Neuron (in vitro differentiated cells): ENCODE measurements at regions not wholly inside any gene's neighbourhood (a gene's known extent, or its start where the extent isn't known, plus 50 kb on each side); places are given as distances from the start of the nearest gene placed in this dataset.

ENCODE experiments used
- H2AFZ ChIP-seq: one replicate; pipeline ENCODE4 v1.6.1; 2013; ENCODE audit warnings: low read depth, mild to moderate bottlenecking, inconsistent platforms, low read length, moderate library complexity
- H3K27me3 ChIP-seq: one replicate; pipeline ENCODE4 v1.6.1; 2013; ENCODE audit warnings: low read length; ENCODE audit not compliant: insufficient read depth
- H3K36me3 ChIP-seq: one replicate; pipeline ENCODE4 v1.6.1; 2013; ENCODE audit warnings: low read length; ENCODE audit not compliant: insufficient read depth
- H3K4me1 ChIP-seq: one replicate; pipeline ENCODE4 v1.6.1; 2013; ENCODE audit warnings: low read length; ENCODE audit not compliant: insufficient read depth
- H3K4me3 ChIP-seq: 2 replicates; pipeline ENCODE4 v1.5.1; 2013; ENCODE audit warnings: mild to moderate bottlenecking, low read length, moderate library complexity
- H3K9me3 ChIP-seq: one replicate; pipeline ENCODE4 v1.6.1; 2013; ENCODE audit warnings: low read length

DNA sequence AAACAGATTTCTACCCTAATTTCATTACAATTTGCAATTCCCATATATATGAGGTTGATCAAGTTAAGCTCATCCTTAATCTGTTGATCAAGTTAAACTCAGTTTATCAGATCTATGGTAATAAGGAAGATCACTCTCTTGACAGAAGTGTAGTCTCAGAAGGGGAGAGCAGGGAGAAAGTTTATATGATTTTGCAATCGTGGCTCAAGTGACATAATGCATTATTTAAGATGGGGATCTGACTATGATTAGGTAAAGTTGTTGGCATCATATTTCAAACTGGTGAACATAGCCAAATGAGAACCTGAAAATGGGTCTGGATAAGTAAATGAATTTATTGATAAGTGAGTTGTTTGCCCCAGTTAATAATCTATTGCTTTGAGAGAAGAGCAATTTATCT, 995.3 kb downstream of the OTOL1 start:
- no peak overlapping the region for H3K4me3 ChIP-seq
- no peaks in the 10 kb centered on the region for H3K9me3 ChIP-seq
- H3K36me3 ChIP-seq = no peaks in the 10 kb centered on the region
- H3K4me1 ChIP-seq = peaks cover 9% of the 10 kb centered on the region
- H2AFZ ChIP-seq = no peak overlapping the region
- no peaks in the 10 kb centered on the region for H3K27me3 ChIP-seq

DNA sequence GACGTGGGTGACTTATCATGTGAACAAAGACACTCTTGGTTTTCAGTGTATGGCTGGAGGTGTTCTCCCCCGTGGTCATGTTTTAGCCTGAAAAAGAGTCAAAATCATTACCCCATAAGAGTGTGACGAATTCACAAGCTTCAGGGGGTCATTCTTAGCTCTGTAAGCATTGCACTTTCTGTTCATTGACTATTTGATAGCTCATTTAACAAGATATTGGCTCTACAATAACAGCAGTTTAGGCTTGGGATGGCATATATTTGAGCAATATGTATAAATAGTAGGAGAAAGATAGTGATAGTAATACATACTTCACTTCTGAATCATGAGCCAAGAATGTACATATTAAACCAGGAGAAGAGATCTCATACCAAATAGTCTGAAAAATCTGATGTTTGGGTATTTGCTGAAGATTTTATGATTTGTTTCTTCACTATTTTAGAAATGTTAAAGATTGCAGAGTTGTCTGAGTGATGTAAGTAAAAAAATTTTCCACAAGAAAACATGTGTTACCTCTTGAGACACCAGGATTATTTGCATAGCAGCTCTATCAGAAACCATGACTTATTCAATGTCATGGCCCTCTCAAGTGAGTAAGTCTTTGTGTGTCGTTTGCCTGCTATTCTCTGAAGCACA, 996.0 kb downstream of the OTOL1 start:
- H3K4me1 ChIP-seq = peaks cover 9% of the 10 kb centered on the region
- no peaks in the 10 kb centered on the region for H3K9me3 ChIP-seq
- no peak overlapping the region for H3K4me3 ChIP-seq
- H3K27me3 ChIP-seq = no peaks in the 10 kb centered on the region
- no peak overlapping the region for H2AFZ ChIP-seq
- H3K36me3 ChIP-seq = no peaks in the 10 kb centered on the region

GRCh38 chr3:162498626-162499025, 1002.0 kb downstream of the OTOL1 start:
- Histone ChIP-seq H3K27me3 (no peaks in the 10 kb centered on the region), H3K36me3 (no peaks in the 10 kb centered on the region), H3K4me1 (no peaks in the 10 kb centered on the region), H2AFZ (no peak overlapping the region), H3K4me3 (no peak overlapping the region), H3K9me3 (no peaks in the 10 kb centered on the region)

DNA sequence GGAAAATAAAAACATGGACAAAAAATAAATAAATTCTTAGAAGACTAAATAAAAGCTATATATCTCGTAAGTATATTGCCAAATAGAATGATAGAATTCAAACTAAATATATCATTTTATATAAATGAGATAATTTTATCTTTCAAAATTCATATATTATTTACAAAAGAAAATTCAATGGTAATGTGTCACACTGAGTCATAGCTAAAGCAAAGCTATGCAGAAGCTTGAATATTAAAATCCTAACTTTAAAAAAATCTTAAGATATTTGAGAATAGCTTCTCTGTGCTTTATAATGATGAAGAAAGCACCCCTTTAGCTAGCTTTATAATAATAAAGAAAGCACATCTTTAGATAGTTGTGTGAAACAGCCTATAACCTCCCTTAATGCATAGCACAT, 1010.8 kb downstream of the OTOL1 start:
- H2AFZ ChIP-seq = no peak overlapping the region
- H3K4me1 ChIP-seq = no peaks in the 10 kb centered on the region

DNA sequence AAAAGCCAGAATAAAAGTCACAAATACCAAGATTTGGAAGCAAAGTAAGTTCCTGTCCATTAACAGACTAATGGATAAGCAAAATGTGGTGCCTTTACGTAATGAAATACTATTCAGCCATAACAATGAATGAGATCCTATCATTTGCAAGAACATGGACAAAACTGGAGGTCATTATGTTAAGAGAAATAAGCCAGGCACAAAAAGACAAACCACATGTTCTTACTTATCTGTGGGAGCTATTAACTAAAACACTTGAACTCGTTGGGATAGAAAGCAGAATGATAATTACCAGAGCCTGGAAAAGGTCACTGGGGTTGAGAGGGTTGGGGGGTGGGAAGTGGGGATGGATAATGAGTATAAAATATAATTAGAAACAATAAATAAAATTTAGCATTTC, 1015.9 kb downstream of the OTOL1 start:
- Histone ChIP-seq H2AFZ (no peak overlapping the region), H3K4me3 (no peak overlapping the region), H3K4me1 (no peaks in the 10 kb centered on the region), H3K9me3 (no peaks in the 10 kb centered on the region), H3K36me3 (no peaks in the 10 kb centered on the region), H3K27me3 (no peaks in the 10 kb centered on the region)

More for the DNA sequence above, 1010.8 kb downstream of the OTOL1 start:
- Histone ChIP-seq H3K4me3 (no peak overlapping the region), H3K9me3 (no peaks in the 10 kb centered on the region), H3K27me3 (no peaks in the 10 kb centered on the region), H3K36me3 (no peaks in the 10 kb centered on the region)

DNA sequence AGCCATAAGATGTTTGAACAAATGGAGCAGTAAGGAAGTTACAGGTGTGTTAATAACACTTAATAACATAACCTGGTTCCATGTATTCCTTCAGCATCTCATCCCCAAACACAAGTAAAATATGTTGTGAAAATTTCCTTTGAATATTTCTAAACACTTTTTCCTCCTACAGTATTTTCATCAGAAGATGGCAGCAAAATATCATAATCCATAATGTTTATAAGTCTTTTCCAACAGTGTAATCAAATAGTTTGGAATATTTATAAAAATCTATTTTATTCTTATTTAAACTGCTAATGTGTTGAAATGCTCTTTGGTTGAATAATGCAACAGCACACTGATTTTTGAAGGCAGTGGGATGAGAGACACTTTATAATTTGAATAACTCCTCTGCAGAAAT, 1020.5 kb downstream of the OTOL1 start:
- H2AFZ ChIP-seq = no peak overlapping the region
- no peaks in the 10 kb centered on the region for H3K36me3 ChIP-seq
- H3K9me3 ChIP-seq = no peaks in the 10 kb centered on the region
- H3K4me1 ChIP-seq = no peaks in the 10 kb centered on the region
- no peaks in the 10 kb centered on the region for H3K27me3 ChIP-seq
- no peak overlapping the region for H3K4me3 ChIP-seq

DNA sequence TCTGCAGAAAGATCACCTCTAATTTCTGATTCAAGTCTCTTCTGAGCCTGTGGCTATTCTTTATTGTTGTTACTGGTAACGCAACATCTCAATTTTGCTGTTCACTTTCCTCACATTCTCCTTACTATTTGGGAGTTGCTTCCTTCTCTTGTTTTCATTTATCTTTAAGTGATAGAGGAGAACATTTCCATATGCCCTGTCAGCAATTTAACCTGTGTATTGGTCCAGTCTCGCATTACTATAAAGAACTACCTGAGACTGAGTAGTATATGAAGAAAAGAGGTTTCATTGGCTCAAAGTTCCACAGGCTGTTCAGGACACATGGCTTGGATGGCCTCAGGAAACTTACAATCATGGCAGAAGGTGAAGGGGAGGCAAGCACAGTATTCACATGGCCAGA, 1025.1 kb downstream of the OTOL1 start:
- Histone ChIP-seq H3K27me3 (no peaks in the 10 kb centered on the region), H3K4me1 (no peaks in the 10 kb centered on the region), H2AFZ (no peak overlapping the region), H3K9me3 (no peaks in the 10 kb centered on the region), H3K4me3 (no peak overlapping the region), H3K36me3 (no peaks in the 10 kb centered on the region)

DNA sequence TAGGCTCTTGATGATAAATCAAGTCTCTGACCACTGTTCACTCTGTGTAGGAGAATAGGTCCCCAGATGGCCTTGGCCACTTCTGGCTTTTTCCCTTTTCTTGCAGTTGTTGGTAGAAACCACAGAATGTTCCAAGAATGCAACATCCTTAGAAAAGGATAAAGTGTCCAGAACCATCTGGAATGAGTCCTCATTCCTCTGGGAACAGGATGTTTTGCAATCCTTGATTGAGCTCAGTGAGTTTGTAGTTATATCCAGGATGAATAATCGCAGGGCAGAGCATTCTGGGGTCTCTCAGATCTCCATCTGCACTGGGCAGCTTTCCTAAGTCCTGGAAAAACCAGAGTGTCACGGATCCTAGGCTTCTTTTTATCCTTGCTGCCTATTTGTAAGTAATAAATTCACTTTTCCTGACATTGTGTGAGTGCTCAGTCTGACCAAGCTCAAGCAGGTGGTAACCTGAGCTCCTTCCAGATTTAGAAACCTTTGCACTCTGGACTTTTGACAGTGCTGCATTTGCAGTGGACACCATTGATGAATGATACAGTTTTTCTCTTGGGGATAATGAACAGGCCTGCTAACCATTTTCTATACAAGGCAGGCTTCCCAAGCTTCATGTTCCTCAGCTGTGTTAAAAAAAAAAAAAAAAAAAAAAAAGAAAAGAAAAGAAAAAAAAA, 1028.6 kb downstream of the OTOL1 start:
- H3K36me3 ChIP-seq = no peaks in the 10 kb centered on the region
- no peaks in the 10 kb centered on the region for H3K4me1 ChIP-seq
- H3K4me3 ChIP-seq = no peak overlapping the region
- no peaks in the 10 kb centered on the region for H3K27me3 ChIP-seq
- no peaks in the 10 kb centered on the region for H3K9me3 ChIP-seq
- H2AFZ ChIP-seq = no peak overlapping the region

- H3K9me3 ChIP-seq = no peaks in the 10 kb centered on the region
- H2AFZ ChIP-seq = no peak overlapping the region
- H3K27me3 ChIP-seq = no peaks in the 10 kb centered on the region
- H3K4me3 ChIP-seq = no peak overlapping the region
- H3K4me1 ChIP-seq = no peaks in the 10 kb centered on the region
- H3K36me3 ChIP-seq = no peaks in the 10 kb centered on the region
These were observed 1029.2 kb downstream of the OTOL1 start for GRCh38 chr3:162525771-162526170.

- Histone ChIP-seq H2AFZ (no peak overlapping the region), H3K4me3 (no peak overlapping the region), H3K9me3 (no peaks in the 10 kb centered on the region), H3K4me1 (no peaks in the 10 kb centered on the region), H3K36me3 (no peaks in the 10 kb centered on the region), H3K27me3 (no peaks in the 10 kb centered on the region)
These were observed 1037.8 kb downstream of the OTOL1 start for GRCh38 chr3:162534431-162534830.

DNA sequence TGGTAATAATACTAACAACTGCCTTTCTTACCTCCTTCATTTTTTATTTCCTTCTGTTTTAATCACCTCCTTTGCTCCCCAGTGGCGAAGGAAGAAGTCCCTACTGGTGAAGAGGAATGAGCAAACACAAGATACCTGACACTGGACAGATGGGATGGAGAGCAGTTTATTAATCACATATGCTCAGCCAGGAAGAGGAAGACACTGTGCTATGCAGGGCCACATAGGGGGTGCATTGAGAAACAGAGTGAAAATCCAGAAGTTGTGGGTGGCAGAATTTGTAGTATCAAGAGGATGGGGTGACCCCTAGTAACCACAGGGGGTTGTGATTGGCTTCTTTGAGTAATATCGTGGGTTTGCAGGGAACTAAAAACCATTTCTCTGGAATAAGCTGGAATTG, 1041.9 kb downstream of the OTOL1 start:
- H3K4me1 ChIP-seq = no peaks in the 10 kb centered on the region
- no peak overlapping the region for H3K4me3 ChIP-seq
- no peaks in the 10 kb centered on the region for H3K27me3 ChIP-seq
- no peaks in the 10 kb centered on the region for H3K9me3 ChIP-seq
- H2AFZ ChIP-seq = no peak overlapping the region
- H3K36me3 ChIP-seq = no peaks in the 10 kb centered on the region

- Histone ChIP-seq H3K4me1 (no peaks in the 10 kb centered on the region), H2AFZ (no peak overlapping the region), H3K27me3 (no peaks in the 10 kb centered on the region), H3K36me3 (no peaks in the 10 kb centered on the region), H3K9me3 (no peaks in the 10 kb centered on the region), H3K4me3 (no peak overlapping the region)
These were observed 1042.3 kb downstream of the OTOL1 start for GRCh38 chr3:162538906-162539305.

DNA sequence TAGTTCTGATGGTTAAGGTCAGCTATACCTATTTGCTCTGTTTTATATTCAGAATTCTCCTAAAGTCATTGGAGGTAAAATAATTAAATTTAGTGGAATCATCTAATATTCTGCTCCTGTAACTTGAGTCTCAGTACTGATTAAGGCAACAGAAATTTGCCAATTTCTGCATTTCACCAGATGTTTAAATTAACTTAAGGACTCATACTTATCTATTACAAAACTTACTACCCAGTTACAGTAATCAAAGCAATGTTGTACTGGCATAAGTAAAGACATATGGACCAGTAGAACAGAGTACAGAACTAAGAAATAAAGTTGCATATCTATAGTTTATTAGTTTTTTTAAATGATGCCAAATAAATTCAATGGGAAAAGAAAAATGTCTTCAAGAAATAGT, 1043.8 kb downstream of the OTOL1 start:
- H3K36me3 ChIP-seq = no peaks in the 10 kb centered on the region
- H2AFZ ChIP-seq = no peak overlapping the region
- no peaks in the 10 kb centered on the region for H3K27me3 ChIP-seq
- H3K4me1 ChIP-seq = no peaks in the 10 kb centered on the region
- H3K9me3 ChIP-seq = no peaks in the 10 kb centered on the region
- no peak overlapping the region for H3K4me3 ChIP-seq

GRCh38 chr3:162541923-162542322, 1045.3 kb downstream of the OTOL1 start:
- Histone ChIP-seq H3K4me3 (no peak overlapping the region), H3K4me1 (no peaks in the 10 kb centered on the region)

More at GRCh38 chr3:162541923-162542322, 1045.3 kb downstream of the OTOL1 start:
- no peaks in the 10 kb centered on the region for H3K36me3 ChIP-seq
- no peak overlapping the region for H2AFZ ChIP-seq
- no peaks in the 10 kb centered on the region for H3K9me3 ChIP-seq
- H3K27me3 ChIP-seq = no peaks in the 10 kb centered on the region
